HG03432 (cell line): ENCODE measurements at regions not wholly inside any gene's neighbourhood (a gene's known extent, or its start where the extent isn't known, plus 50 kb on each side); places are given as distances from the start of the nearest gene placed in this dataset.
"Not testable (repeated sequence)": the region's sequence is repeated elsewhere in the genome, so short reads cannot be mapped to it uniquely, and the experiment has no call there.

Source experiments
- ATAC-seq: cut with Tn5 transposase; IDR thresholded peaks from one replicate; pipeline ENCODE4 v1.9.1; 2021; ENCODE audit warnings: mild to moderate bottlenecking, moderate library complexity; ENCODE audit not compliant: unreplicated experiment

DNA sequence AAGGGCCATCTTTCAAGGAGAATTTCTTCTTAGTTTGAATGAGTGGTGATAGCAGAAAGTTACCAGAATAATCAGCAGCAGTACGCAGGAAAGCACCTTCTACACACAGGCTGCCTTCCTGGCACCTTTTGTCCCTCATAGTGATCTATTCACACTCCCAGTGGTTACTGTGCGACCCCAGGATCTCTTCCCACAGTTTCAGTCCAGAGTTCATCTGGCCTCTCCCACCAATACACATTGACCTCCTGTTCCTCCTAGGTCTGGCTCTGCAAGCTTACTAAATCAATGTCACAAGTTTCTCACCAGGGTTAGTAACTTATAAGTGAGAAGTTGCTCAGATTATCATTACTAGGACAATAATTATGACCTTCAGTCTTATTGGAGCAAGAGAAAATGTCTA lies 99.1 kb upstream of the PIK3R1 start:
- no peak for ATAC-seq

DNA sequence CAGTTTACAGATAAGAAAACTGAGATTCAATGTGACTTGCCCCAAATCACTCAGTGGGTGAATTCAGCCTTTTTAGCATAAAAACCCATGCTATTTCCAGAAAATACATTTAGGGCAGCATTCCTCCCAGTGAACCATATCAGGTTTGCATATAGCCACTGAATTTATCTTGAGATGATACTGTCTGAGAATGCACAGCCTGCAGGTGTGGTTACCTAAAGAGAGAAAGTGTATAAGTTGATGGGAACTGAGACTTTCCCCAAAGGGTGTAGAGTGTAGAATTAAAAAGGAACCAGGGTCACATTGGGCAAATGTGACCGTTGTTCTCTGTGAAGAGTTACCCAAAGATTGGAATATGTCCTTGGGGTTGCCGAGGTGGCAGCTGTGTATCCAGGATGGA lies 100.0 kb upstream of the PIK3R1 start:
- no peak for ATAC-seq

GRCh38 chr5:68114378-68115040 lies 101.0 kb upstream of the PIK3R1 start:
- ATAC-seq: no peak

- no peak for ATAC-seq
These were observed 102.9 kb upstream of the PIK3R1 start for GRCh38 chr5:68112658-68113057.

DNA sequence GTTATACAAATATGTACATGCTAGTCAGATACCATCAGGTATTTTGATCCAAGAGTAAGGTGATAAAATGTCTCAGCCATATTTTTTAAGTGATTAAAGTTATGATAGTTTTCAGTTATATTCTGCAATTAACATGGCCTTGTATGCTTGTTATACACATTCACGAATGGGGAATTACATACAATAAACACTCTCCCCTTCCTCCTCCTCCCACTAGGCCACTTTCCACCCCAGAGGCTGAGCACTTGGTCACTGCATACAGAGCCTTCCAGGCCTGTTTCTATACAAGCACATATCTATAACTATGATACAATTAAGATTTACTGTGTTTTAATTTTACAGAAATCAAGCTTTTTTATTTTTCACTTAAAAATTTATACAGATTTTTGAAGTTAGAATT lies 104.7 kb upstream of the PIK3R1 start:
- ATAC-seq: no peak

DNA sequence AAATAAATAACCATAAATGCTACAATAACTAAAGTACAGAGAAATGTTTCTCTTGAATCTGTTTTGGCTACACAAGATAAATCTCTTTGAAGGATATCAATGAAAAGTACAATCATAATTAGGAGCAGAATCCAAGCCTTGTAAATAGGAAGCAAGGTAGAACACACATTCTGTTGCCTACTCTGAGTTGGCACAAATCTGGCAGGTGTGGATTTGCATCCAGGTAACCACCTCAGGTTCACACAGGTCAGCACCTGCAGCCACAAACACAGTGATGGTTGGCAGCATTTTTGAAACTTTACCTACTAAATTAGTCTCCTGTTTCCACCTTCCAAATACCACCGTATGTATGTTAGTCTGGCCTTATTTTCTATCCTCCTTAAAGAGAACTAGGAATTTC lies 105.3 kb upstream of the PIK3R1 start:
- no peak for ATAC-seq

GRCh38 chr5:68104217-68104616 lies 111.3 kb upstream of the PIK3R1 start:
- ATAC-seq: not testable (repeated sequence)

DNA sequence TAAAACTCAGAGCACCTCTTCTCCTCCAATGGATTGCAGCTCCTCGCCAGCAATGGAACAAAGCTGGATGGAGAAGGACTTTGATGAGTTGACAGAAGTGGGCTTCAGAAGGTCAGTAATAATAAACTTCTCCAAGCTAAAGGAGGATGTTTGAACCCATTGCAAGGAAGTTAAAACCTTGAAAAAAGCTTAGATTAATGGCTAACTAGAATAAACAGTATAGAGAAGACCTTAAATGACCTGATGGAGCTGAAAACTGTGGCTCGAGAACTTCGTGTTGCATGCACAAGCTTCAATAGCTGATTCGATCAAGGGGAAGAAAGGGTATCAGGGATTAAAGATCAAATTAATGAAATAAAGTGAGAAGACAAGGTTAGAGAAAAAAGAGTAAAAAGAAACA lies 112.3 kb upstream of the PIK3R1 start:
- not testable (repeated sequence) for ATAC-seq

- ATAC-seq: no peak
These were observed 116.2 kb upstream of the PIK3R1 start for GRCh38 chr5:68099327-68099726.

GRCh38 chr5:68093455-68094159 lies 121.9 kb upstream of the PIK3R1 start:
- ATAC-seq: no peak

DNA sequence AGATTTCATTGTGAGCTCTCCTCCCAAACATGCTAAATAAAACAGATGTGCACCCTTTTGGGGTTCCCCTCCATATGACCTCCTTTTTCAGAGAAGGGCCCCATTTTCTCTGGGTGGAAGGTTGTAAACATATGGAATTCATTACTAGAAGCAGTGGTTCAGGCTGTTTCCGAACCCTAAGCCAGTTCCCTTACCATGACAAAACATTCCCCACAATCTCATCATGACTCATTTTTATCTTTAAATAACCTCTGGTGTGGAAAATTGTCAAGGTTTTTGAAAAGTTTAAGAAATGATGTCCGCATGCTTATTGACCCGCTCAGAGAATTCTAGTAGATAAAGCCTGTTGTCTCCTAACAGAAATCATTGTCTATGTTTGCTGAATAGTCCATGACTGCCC lies 127.3 kb upstream of the PIK3R1 start:
- no peak for ATAC-seq

DNA sequence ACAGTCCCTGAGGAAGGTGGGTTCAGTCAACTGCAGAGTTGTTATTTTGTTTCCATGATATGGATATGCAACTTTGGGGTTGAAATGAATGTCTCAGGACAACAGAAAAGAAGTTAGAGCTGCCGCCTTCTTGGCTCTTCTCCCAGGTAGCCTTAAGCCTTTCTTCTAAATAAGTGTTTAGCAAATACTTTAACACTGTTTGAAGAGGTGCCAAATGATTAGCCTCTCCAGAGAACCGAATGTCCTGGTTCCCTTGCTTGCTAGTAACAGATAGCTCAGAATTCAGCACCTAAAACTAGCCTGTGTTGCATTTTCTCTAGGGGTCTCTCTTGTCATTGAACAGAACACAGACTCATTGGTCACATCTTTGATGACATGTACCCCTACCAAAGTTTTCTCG lies 127.7 kb upstream of the PIK3R1 start:
- ATAC-seq: no peak

- ATAC-seq: no peak
These were observed 128.7 kb upstream of the PIK3R1 start for GRCh38 chr5:68086857-68087256.

- ATAC-seq: no peak
These were observed 129.1 kb upstream of the PIK3R1 start for GRCh38 chr5:68086439-68086838.

GRCh38 chr5:68084396-68084795 lies 131.2 kb upstream of the PIK3R1 start:
- ATAC-seq: no peak

- no peak for ATAC-seq
These were observed 135.1 kb upstream of the PIK3R1 start for GRCh38 chr5:68080282-68081050.

DNA sequence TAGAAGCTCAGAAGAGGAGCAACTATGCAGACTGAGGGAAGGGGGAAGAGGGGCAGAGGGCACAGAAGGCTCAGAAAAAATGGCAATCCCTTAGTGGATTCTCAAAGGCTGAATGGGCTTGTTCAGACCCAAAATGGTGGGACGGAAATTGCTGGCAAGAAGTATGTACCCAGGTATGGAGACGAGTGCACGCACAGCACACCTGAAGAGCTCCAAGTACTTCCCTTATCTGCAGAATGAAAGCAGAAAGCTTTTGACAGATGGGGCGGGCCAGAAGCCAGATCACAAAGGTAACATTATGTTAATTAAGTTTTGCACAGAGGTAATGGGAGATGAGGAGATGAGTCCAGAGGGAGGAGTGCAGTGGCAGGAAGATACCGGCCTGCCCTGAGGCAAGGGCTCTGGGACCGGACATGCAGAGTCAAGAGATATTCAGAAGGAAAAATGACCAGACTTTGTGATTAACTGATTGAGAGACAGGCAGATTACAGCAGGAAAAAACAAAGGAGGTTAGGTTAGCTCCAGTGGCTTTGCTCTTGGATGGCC lies 138.1 kb upstream of the PIK3R1 start:
- ATAC-seq: no peak

GRCh38 chr5:68074633-68075032 lies 140.9 kb upstream of the PIK3R1 start:
- ATAC-seq: no peak

GRCh38 chr5:68074048-68074632 lies 141.4 kb upstream of the PIK3R1 start:
- ATAC-seq: no peak

- ATAC-seq: no peak
These were observed 143.8 kb upstream of the PIK3R1 start for GRCh38 chr5:68071736-68072135.

- no peak for ATAC-seq
These were observed 144.3 kb upstream of the PIK3R1 start for GRCh38 chr5:68071282-68071632.
